Fibroblast of lung (primary cell): ENCODE measurements at regions not wholly inside any gene's neighbourhood (a gene's known extent, or its start where the extent isn't known, plus 50 kb on each side); places are given as distances from the start of the nearest gene placed in this dataset.

ENCODE experiments used
- DNase-seq, 2 donors: peaks; one replicate each; pipeline versions ENCODE4 v3.0.0 to v3.0.0-alpha.2; 2010; ENCODE audit warnings: low read depth in 2 of 2
- H2AFZ ChIP-seq: 2 replicates; pipeline ENCODE4 v1.5.1; 2012; ENCODE audit warnings: low read length, control low read depth, inconsistent platforms
- H3K27ac ChIP-seq: 2 replicates; pipeline ENCODE4 v1.5.1; 2011; ENCODE audit warnings: low read length, control low read depth; ENCODE audit not compliant: insufficient read depth
- H3K27me3 ChIP-seq: 2 replicates; pipeline ENCODE4 v1.5.1; 2011; ENCODE audit warnings: mild to moderate bottlenecking, low read length; ENCODE audit not compliant: control insufficient read depth, insufficient read depth
- H3K36me3 ChIP-seq: 2 replicates; pipeline ENCODE4 v1.5.1; 2011; ENCODE audit warnings: low read length; ENCODE audit not compliant: control insufficient read depth, insufficient read depth
- H3K4me1 ChIP-seq: 2 replicates; pipeline ENCODE4 v1.5.1; 2011; ENCODE audit warnings: low read length; ENCODE audit not compliant: control insufficient read depth, insufficient read depth; ENCODE audit errors: extremely low read depth
- H3K4me2 ChIP-seq: 2 replicates; pipeline ENCODE4 v1.5.1; 2011; ENCODE audit warnings: low read length, control low read depth; ENCODE audit not compliant: insufficient read depth; ENCODE audit errors: extremely low read depth
- H3K4me3 ChIP-seq, 4 experiments: fragments of 200-600 bp in 1 of 4; sonication (generic) in 1 of 4; replicated peaks in 1 of 4; 2 replicates each; pipeline ENCODE4 v1.5.1; 2011 to 2016; ENCODE audit warnings: low read length in 4 of 4, low read depth in 3 of 4, mild to moderate bottlenecking in 3 of 4, control low read depth in 2 of 4, inconsistent platforms in 1 of 4, mixed read lengths in 1 of 4; ENCODE audit not compliant: insufficient read depth in 1 of 4; ENCODE audit errors: control extremely low read depth in 1 of 4
- H3K79me2 ChIP-seq: 2 replicates; pipeline ENCODE4 v1.5.1; 2012; ENCODE audit warnings: mild to moderate bottlenecking, low read length, inconsistent platforms; ENCODE audit not compliant: control insufficient read depth, insufficient read depth
- H3K9ac ChIP-seq: 2 replicates; pipeline ENCODE4 v1.5.1; 2011; ENCODE audit warnings: mild to moderate bottlenecking, low read length, control low read depth; ENCODE audit not compliant: insufficient read depth
- H3K9me3 ChIP-seq: 2 replicates; pipeline ENCODE4 v1.5.1; 2012; ENCODE audit warnings: low read depth, low read length; ENCODE audit not compliant: control insufficient read depth, insufficient read depth
- H4K20me1 ChIP-seq: 2 replicates; pipeline ENCODE4 v1.5.1; 2011; ENCODE audit warnings: low read length; ENCODE audit not compliant: control insufficient read depth, insufficient read depth; ENCODE audit errors: extremely low read depth
- EZH2 ChIP-seq: IDR thresholded peaks from 2 replicates; pipeline ENCODE4 v1.5.1; 2012; ENCODE audit warnings: low read length, control low read depth, mild to moderate bottlenecking; ENCODE audit errors: missing control alignments
- TF ChIP-seq, protein P1 (sequence below), 2 donors: IDR thresholded peaks in 1 of 2; conservative IDR thresholded peaks in 1 of 2; 1 replicate in 1 of 2; 2 replicates in 1 of 2; pipeline ENCODE4 v1.5.1; 2011 to 2012; ENCODE audit warnings: low read length in 2 of 2, control low read depth in 1 of 2, inconsistent platforms in 1 of 2, low read depth in 1 of 2, mild to moderate bottlenecking in 1 of 2

- Histone ChIP-seq H3K27me3 (no peaks in the 10 kb centered on the region), H2AFZ (peak overlapping the region; percentile 32), H3K9ac (no peak overlapping the region), H3K79me2 (no peaks in the 10 kb centered on the region), H3K9me3 (no peaks in the 10 kb centered on the region), H3K4me2 (no peak overlapping the region), H3K4me1 (peaks cover 14% of the 10 kb centered on the region), H3K36me3 (no peaks in the 10 kb centered on the region), H3K27ac (peak overlapping the region; percentile 97), H4K20me1 (no peaks in the 10 kb centered on the region), H3K4me3 (no peak overlapping the region)
- DNase-seq: no peak
- TF ChIP-seq, protein P1, sequence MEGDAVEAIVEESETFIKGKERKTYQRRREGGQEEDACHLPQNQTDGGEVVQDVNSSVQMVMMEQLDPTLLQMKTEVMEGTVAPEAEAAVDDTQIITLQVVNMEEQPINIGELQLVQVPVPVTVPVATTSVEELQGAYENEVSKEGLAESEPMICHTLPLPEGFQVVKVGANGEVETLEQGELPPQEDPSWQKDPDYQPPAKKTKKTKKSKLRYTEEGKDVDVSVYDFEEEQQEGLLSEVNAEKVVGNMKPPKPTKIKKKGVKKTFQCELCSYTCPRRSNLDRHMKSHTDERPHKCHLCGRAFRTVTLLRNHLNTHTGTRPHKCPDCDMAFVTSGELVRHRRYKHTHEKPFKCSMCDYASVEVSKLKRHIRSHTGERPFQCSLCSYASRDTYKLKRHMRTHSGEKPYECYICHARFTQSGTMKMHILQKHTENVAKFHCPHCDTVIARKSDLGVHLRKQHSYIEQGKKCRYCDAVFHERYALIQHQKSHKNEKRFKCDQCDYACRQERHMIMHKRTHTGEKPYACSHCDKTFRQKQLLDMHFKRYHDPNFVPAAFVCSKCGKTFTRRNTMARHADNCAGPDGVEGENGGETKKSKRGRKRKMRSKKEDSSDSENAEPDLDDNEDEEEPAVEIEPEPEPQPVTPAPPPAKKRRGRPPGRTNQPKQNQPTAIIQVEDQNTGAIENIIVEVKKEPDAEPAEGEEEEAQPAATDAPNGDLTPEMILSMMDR (conservative IDR thresholded peaks at IDR 0.05 in 1 of 2, IDR thresholded peaks at IDR 0.05 in 1 of 2; ENCODE audit: low read depth in 1 of 2, low read length in 2 of 2): no peak
- TF ChIP-seq EZH2: no peak
Measured at GRCh38 chr13:79937771-79938216, 403.1 kb downstream of the SPRY2 start.

DNA sequence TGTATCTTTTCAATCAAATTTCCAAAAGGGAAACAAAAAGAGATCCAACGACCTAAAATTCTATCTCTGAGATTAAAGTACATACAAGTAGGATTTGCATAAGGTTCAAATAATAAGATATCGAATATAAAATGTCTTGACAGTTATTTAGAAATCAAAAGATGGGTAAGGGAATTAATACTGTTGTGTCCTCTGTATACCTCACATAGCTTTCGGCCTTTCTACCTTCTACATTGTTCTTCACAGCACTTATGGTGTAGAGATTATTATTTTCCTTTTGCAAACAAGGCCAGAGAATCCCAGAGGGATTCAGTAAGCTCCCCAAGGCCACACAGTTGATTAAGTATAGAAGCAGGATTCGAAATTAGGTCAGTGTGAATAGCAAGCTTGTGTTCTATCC is 403.6 kb downstream of the SPRY2 start:
- Histone ChIP-seq H3K36me3 (no peaks in the 10 kb centered on the region), H3K27ac (peak overlapping the region; percentile 97), H2AFZ (no peak overlapping the region), H3K4me3 (no peak overlapping the region), H3K9ac (no peak overlapping the region), H4K20me1 (no peaks in the 10 kb centered on the region), H3K4me2 (no peak overlapping the region), H3K27me3 (no peaks in the 10 kb centered on the region), H3K4me1 (peaks cover 14% of the 10 kb centered on the region), H3K79me2 (no peaks in the 10 kb centered on the region), H3K9me3 (no peaks in the 10 kb centered on the region)
- DNase-seq: no peak
- TF ChIP-seq, protein P1 (conservative IDR thresholded peaks at IDR 0.05 in 1 of 2, IDR thresholded peaks at IDR 0.05 in 1 of 2; ENCODE audit: low read depth in 1 of 2, low read length in 2 of 2): no peak
- no peak for TF ChIP-seq EZH2

- no peaks in the 10 kb centered on the region for H3K79me2 ChIP-seq
- peak overlapping the region; percentile 15 for H2AFZ ChIP-seq
- H3K27me3 ChIP-seq: no peaks in the 10 kb centered on the region
- peak overlapping the region; percentile 97 for H3K27ac ChIP-seq
- H3K36me3 ChIP-seq: no peaks in the 10 kb centered on the region
- H3K9ac ChIP-seq: peak overlapping the region; percentile 40
- peaks cover 14% of the 10 kb centered on the region for H3K4me1 ChIP-seq
- H3K4me2 ChIP-seq: peak overlapping the region; percentile 48
- H3K4me3 ChIP-seq: no peak overlapping the region
- H3K9me3 ChIP-seq: no peaks in the 10 kb centered on the region
- H4K20me1 ChIP-seq: no peaks in the 10 kb centered on the region
- TF ChIP-seq EZH2: no peak
- TF ChIP-seq, protein P1 (conservative IDR thresholded peaks at IDR 0.05 in 1 of 2, IDR thresholded peaks at IDR 0.05 in 1 of 2; ENCODE audit: low read depth in 1 of 2, low read length in 2 of 2): no peak
- peak; percentile 98 to 100 for DNase-seq
Measured at GRCh38 chr13:79936368-79937136, 404.4 kb downstream of the SPRY2 start.
